ENCODE measurements at regions not wholly inside any gene's neighbourhood (a gene's known extent, or its start where the extent isn't known, plus 50 kb on each side); places are given as distances from the start of the nearest gene placed in this dataset.

GRCh38 chr12:41917181-41917580 is 227.5 kb downstream of the GXYLT1 start:
- Histone ChIP-seq H4K20me1 (ENCODE audit: insufficient read depth, low read length, poor library complexity, severe bottlenecking) (no peaks in the 10 kb centered on the region), H3F3A (ENCODE audit: low read depth) (no peaks in the 10 kb centered on the region), H3K4me2 (ENCODE audit: low read depth, low read length, poor library complexity, severe bottlenecking) (no peak overlapping the region), H3K4me3 (ENCODE audit: low read length, poor library complexity, severe bottlenecking) (no peak overlapping the region), H2AFZ (ENCODE audit: low read length) (no peak overlapping the region), H3K27me3 (ENCODE audit: insufficient read depth, low read length, poor library complexity, severe bottlenecking) (no peaks in the 10 kb centered on the region), H3K79me2 (ENCODE audit: insufficient read depth, low read length) (no peaks in the 10 kb centered on the region), H3K36me3 (ENCODE audit: insufficient read depth, low read length) (no peaks in the 10 kb centered on the region), H3K9ac (ENCODE audit: low read depth, low read length, poor library complexity, severe bottlenecking) (no peak overlapping the region), H3K9me3 (ENCODE audit: insufficient read depth, low read depth, low read length) (no peaks in the 10 kb centered on the region), H3K4me1 (ENCODE audit: insufficient read depth, low read length, poor library complexity, severe bottlenecking) (no peaks in the 10 kb centered on the region), H3K9me2 (replicated peaks; ENCODE audit: low read depth, low read length) (no peaks in the 10 kb centered on the region)
- TF ChIP-seq EZH2phosphoT487 (IDR thresholded peaks at IDR 0.05; ENCODE audit: borderline replicate concordance) = no peak
- no peak for TF ChIP-seq CTCF (conservative IDR thresholded peaks at IDR 0.05; ENCODE audit: low read length)

DNA sequence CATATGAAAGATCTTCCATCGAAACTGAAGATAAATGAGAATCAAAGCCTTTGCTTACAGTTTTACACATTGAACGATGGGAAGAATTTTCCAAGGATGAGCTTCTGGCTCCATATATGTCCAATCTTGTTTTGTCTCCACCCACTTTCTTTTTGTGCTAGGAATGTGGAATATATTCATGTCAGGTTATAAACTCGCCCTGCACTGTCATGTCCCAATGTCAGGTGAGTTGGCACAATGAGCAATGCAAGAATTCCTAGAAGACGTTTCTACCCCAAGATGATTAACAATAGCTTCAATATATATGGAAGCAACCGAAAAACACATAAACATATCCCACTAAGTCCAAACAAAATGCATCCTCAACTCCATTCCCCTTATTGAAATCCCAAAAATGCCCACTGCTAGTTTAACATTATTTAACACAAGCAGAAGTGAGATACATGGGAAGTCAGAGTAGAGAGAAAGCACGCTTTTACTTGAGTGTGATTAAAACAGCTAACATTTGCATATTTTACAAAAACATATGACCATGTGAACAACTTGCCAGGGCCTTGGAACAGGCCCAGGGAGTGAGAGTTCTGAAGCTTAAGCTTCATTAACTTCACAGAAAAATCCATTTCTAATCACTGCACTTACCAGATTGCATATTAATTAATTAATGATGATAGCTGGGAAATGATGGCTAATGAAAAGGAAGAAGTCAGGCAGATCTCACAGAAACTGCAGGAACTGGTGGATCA is 233.9 kb downstream of the GXYLT1 start:
- H3K27me3 ChIP-seq (ENCODE audit: insufficient read depth, low read length, poor library complexity, severe bottlenecking) = no peaks in the 10 kb centered on the region
- H3K9me2 ChIP-seq (replicated peaks; ENCODE audit: low read depth, low read length) = no peaks in the 10 kb centered on the region
- H3K4me3 ChIP-seq (ENCODE audit: low read length, poor library complexity, severe bottlenecking) = no peak overlapping the region
- H3F3A ChIP-seq (ENCODE audit: low read depth) = no peaks in the 10 kb centered on the region
- no peaks in the 10 kb centered on the region for H3K79me2 ChIP-seq (ENCODE audit: insufficient read depth, low read length)
- no peak overlapping the region for H3K4me2 ChIP-seq (ENCODE audit: low read depth, low read length, poor library complexity, severe bottlenecking)
- no peaks in the 10 kb centered on the region for H4K20me1 ChIP-seq (ENCODE audit: insufficient read depth, low read length, poor library complexity, severe bottlenecking)
- TF ChIP-seq CTCF (conservative IDR thresholded peaks at IDR 0.05; ENCODE audit: low read length) = no peak
- TF ChIP-seq EZH2phosphoT487 (IDR thresholded peaks at IDR 0.05; ENCODE audit: borderline replicate concordance) = no peak
- no peak overlapping the region for H2AFZ ChIP-seq (ENCODE audit: low read length)
- H3K36me3 ChIP-seq (ENCODE audit: insufficient read depth, low read length) = no peaks in the 10 kb centered on the region
- H3K4me1 ChIP-seq (ENCODE audit: insufficient read depth, low read length, poor library complexity, severe bottlenecking) = no peaks in the 10 kb centered on the region
- no peaks in the 10 kb centered on the region for H3K9me3 ChIP-seq (ENCODE audit: insufficient read depth, low read depth, low read length)
- H3K9ac ChIP-seq (ENCODE audit: low read depth, low read length, poor library complexity, severe bottlenecking) = no peak overlapping the region

DNA sequence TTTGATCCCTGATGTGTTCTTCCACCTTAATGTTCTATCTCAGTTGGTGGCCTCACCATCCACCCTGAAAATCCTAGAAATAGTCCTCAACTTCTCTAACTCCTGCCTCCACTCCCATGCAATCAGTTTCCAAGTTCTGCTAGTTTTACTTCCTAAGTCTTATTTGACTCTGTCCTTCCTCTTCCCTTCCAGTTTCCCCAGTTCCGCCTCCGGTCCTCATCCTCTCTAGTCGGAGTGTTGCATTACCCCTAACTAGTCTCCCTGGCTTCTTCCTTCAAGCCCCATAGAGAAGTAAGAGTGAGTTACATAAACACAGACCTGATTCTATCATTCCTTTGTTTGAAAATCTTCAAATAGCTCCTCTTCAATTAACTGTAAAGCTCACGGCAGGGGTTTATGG is 236.5 kb downstream of the GXYLT1 start:
- Histone ChIP-seq H3K4me1 (ENCODE audit: insufficient read depth, low read length, poor library complexity, severe bottlenecking) (no peaks in the 10 kb centered on the region), H3K4me3 (ENCODE audit: low read length, poor library complexity, severe bottlenecking) (no peak overlapping the region), H3K36me3 (ENCODE audit: insufficient read depth, low read length) (no peaks in the 10 kb centered on the region), H3K9me2 (replicated peaks; ENCODE audit: low read depth, low read length) (no peaks in the 10 kb centered on the region), H4K20me1 (ENCODE audit: insufficient read depth, low read length, poor library complexity, severe bottlenecking) (no peaks in the 10 kb centered on the region), H3K79me2 (ENCODE audit: insufficient read depth, low read length) (no peaks in the 10 kb centered on the region), H2AFZ (ENCODE audit: low read length) (no peak overlapping the region), H3K4me2 (ENCODE audit: low read depth, low read length, poor library complexity, severe bottlenecking) (no peak overlapping the region), H3K9ac (ENCODE audit: low read depth, low read length, poor library complexity, severe bottlenecking) (no peak overlapping the region), H3F3A (ENCODE audit: low read depth) (no peaks in the 10 kb centered on the region), H3K27me3 (ENCODE audit: insufficient read depth, low read length, poor library complexity, severe bottlenecking) (no peaks in the 10 kb centered on the region), H3K9me3 (ENCODE audit: insufficient read depth, low read depth, low read length) (no peaks in the 10 kb centered on the region)
- TF ChIP-seq CTCF (conservative IDR thresholded peaks at IDR 0.05; ENCODE audit: low read length) = no peak
- TF ChIP-seq EZH2phosphoT487 (IDR thresholded peaks at IDR 0.05; ENCODE audit: borderline replicate concordance) = no peak

Measured in Loucy (cell line).